Kasumi-1 (cell line): ENCODE measurements at regions not wholly inside any gene's neighbourhood (a gene's known extent, or its start where the extent isn't known, plus 50 kb on each side); places are given as distances from the start of the nearest gene placed in this dataset.
A peak's percentile ranks its signal among the peaks of the same experiment; 100 is the strongest.
"Not testable (repeated sequence)": the region's sequence is repeated elsewhere in the genome, so short reads cannot be mapped to it uniquely, and the experiment has no call there.

Source experiments
- DNase-seq, 2 experiments: peaks; one replicate each; lab custom pipeline; 2025; lab: John Stamatoyannopoulos, UW

- no peak for DNase-seq
Observed at GRCh38 chr3:98702166-98702565, 61.0 kb upstream of the ST3GAL6 start.

GRCh38 chr3:98705212-98705611 is 57.9 kb upstream of the ST3GAL6 start:
- no peak for DNase-seq

- peak in 1 of 2 experiments; percentile 19 for DNase-seq
Observed at GRCh38 chr3:98705694-98706093, 57.4 kb upstream of the ST3GAL6 start.

GRCh38 chr3:98708681-98709080 is 54.5 kb upstream of the ST3GAL6 start:
- DNase-seq, result not testable (repeated sequence)

GRCh38 chr3:98709441-98709840 is 53.7 kb upstream of the ST3GAL6 start:
- no peak for DNase-seq

GRCh38 chr3:98710067-98710659 is 53.0 kb upstream of the ST3GAL6 start:
- no peak for DNase-seq

- DNase-seq, result no peak
Observed at GRCh38 chr3:98711426-98711825, 51.7 kb upstream of the ST3GAL6 start.

GRCh38 chr3:98712726-98713125 is 50.4 kb upstream of the ST3GAL6 start:
- DNase-seq, result no peak

- not testable (repeated sequence) for DNase-seq
Observed at GRCh38 chr3:98713332-98713731, 49.8 kb upstream of the ST3GAL6 start.
